Activated naive CD4-positive, alpha-beta T cell treated with anti-CD3 and anti-CD28 coated beads, Interleukin-2, amount 50 U/mL, for 72 hours (primary cell): ENCODE measurements at regions not wholly inside any gene's neighbourhood (a gene's known extent, or its start where the extent isn't known, plus 50 kb on each side); places are given as distances from the start of the nearest gene placed in this dataset.
A peak's percentile ranks its signal among the peaks of the same experiment; 100 is the strongest.
"Not testable (repeated sequence)": the region's sequence is repeated elsewhere in the genome, so short reads cannot be mapped to it uniquely, and the experiment has no call there.

Experiments
- ATAC-seq, 2 donors: fragments of 150-1000 bp; cut with Tn5 transposase; 2 replicates each; pipeline ENCODE4 v1.10.0; 2021; ENCODE audit warnings: mild to moderate bottlenecking in 2 of 2, moderate library complexity in 2 of 2
- DNase-seq, 2 donors: peaks; one replicate each; pipeline ENCODE4 v3.0.0; 2021 to 2022; ENCODE audit warnings: low spot score in 2 of 2
- H3K27ac Mint-ChIP-seq, 2 donors: one replicate each; pipeline ENCODE4 v1.8.0; 2022; ENCODE audit warnings: mild to moderate bottlenecking in 2 of 2, mixed read lengths in 2 of 2
- H3K36me3 Mint-ChIP-seq, 2 donors: one replicate each; pipeline ENCODE4 v1.8.0; 2022; ENCODE audit warnings: mixed read lengths in 2 of 2
- H3K9me3 Mint-ChIP-seq, 2 donors: one replicate each; pipeline ENCODE4 v1.8.0; 2022; ENCODE audit warnings: mixed read lengths in 2 of 2

- H3K9me3 Mint-ChIP-seq = peaks cover 8 to 13% of the 10 kb centered on the region in 2 donors
- H3K36me3 Mint-ChIP-seq = peaks cover 4 to 7% of the 10 kb centered on the region in 2 donors
- ATAC-seq (no peak), DNase-seq (no peak)
- H3K27ac Mint-ChIP-seq = no peak overlapping the region
These were observed 629.8 kb upstream of the ADARB2 start for GRCh38 chr10:2367083-2367482.

DNA sequence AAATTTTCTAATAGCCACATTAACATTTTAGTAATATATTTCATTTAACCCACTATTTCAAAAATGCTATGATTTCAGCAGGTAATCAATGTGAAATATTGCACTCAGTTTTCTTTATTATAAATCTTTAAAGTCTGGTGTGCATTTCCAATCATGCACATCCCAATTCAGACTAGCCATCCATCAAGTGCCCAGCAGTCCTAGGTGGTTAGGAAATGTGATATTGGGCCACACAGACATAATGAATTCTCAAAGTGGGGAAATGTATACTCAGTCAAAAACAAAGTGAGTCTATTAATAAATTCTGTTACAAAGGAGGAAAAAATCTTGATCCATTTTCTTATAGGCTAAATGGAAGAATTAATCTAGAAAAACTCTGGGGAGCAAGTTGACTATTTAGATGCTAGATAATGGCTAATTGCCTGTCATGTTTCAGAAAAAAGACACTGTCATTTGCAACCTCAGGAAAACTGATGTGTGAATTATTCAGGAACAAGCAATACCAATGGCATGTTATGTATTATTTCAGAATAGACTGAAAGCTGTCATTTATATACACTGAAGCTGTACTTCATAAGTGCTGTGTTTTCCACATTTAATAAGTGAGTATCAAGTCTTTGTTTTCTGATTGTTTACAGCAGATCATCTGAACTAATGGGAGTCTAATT, 629.1 kb upstream of the ADARB2 start:
- no peak overlapping the region for H3K27ac Mint-ChIP-seq
- DNase-seq (no peak), ATAC-seq (no peak)
- H3K36me3 Mint-ChIP-seq = peaks cover 4 to 7% of the 10 kb centered on the region in 2 donors
- H3K9me3 Mint-ChIP-seq = peaks cover 8 to 13% of the 10 kb centered on the region in 2 donors

GRCh38 chr10:2362331-2362730, 625.0 kb upstream of the ADARB2 start:
- H3K9me3 Mint-ChIP-seq = peaks cover 0 to 5% of the 10 kb centered on the region in 2 donors
- H3K27ac Mint-ChIP-seq = no peak overlapping the region
- no peak for ATAC-seq
- no peak for DNase-seq
- no peaks in the 10 kb centered on the region for H3K36me3 Mint-ChIP-seq

DNA sequence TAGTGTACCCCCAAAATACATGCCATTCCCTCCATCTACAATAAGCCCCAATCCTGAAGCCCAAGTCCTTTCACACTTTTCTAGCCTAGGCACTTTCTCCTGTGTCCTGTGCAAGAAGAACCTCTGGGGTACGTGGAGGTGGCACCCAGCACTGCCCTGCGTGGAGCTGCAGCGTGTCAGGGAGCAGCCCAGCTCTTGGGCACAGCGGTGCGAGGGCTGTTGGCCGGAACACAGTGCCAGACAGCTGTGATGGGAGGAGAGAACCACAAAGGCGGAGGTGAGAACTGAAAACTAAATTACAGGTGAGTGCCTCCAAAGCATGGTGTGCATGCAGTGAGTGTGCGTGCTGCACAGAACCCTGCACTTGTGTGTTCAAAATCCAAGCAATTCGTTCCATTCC, 621.3 kb upstream of the ADARB2 start:
- Mint-ChIP-seq H3K36me3 (no peaks in the 10 kb centered on the region), H3K27ac (no peak overlapping the region), H3K9me3 (peaks cover 0 to 5% of the 10 kb centered on the region in 2 donors)
- DNase-seq (no peak), ATAC-seq (no peak)

DNA sequence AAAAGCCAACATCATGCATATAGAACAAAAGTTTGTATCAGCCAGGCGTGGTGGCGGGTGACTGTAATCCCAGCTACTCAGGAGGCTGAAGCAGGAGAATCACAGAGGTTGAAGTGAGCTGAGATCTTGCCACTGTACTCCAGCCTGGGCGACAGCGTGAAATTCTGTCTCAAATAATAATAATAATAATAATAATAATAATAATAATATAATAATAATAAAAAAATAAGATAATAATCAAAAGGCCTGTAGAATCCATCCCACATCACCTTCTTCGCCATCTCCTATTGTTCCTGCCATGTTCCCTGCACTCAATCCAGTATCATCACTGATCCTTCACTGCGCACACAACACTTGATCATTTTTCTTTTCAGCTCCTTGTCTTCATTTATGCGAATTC, 619.3 kb upstream of the ADARB2 start:
- ATAC-seq (no peak), DNase-seq (no peak)
- H3K27ac Mint-ChIP-seq = no peak overlapping the region
- H3K36me3 Mint-ChIP-seq = no peaks in the 10 kb centered on the region
- peaks cover 0 to 5% of the 10 kb centered on the region in 2 donors for H3K9me3 Mint-ChIP-seq

DNA sequence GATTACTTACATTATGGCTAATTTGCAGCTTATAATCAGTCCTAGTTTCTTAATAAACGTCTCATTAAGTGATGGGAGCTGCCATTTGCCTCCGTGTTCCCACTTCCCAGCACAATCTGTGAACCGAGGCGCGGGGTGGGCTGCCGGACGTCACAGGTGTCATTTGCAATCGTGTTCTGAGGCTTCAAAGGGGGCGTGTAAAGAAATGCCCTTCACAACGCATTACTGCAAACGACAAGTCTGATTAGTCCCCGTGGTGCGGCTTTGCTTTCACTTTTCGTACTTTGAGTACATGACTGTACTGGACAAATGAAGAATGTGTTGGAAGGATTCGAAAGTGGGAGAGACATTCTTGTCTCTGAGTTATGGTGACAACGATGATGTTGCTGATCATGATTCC, 614.2 kb upstream of the ADARB2 start:
- Mint-ChIP-seq H3K36me3 (no peaks in the 10 kb centered on the region), H3K27ac (no peak overlapping the region), H3K9me3 (no peaks in the 10 kb centered on the region)
- ATAC-seq = no peak
- no peak for DNase-seq

DNA sequence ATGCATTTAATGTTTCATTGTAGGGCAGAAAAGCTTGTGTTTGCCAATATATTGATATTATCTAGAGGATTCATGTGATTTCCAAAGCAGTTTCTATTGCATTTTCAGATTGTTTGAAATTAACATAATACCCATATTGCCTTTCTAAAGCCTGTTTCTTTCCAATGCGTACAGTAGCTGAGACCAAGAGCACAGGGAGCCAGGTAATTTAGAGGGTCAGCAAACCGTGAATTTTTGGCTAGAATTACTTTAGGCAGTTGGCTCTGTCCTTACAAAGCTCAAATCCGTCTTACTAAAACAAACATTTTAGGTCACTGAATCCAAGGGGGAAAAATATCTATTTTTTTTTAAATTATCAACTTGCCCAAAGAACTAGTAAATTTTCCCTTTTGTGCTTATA, 604.9 kb upstream of the ADARB2 start:
- DNase-seq (no peak), ATAC-seq (no peak)
- peaks cover 0 to 3% of the 10 kb centered on the region in 2 donors for H3K9me3 Mint-ChIP-seq
- H3K27ac Mint-ChIP-seq = no peak overlapping the region
- no peaks in the 10 kb centered on the region for H3K36me3 Mint-ChIP-seq

GRCh38 chr10:2340831-2341647, 603.7 kb upstream of the ADARB2 start:
- Mint-ChIP-seq H3K36me3 (no peaks in the 10 kb centered on the region), H3K9me3 (peaks cover 0 to 3% of the 10 kb centered on the region in 2 donors), H3K27ac (no peak overlapping the region)
- no peak for DNase-seq
- no peak for ATAC-seq

DNA sequence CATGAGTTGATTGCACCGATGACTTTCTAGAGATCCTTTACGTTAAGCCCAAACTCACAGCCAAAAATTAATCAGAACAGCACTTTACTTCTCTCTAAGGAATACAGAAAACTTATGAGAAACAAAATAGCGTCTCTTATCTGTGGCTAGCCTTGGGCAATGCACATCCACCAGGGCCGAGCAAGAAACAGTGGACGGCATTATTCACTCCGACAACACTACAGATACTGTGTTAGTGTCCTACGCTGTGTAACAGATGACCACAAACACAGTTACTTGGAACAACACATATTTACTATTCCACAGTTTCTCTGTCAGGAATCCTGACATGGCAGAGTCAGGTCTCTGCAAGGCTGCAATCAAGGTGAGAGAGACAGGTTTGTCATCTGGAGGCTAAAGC, 598.3 kb upstream of the ADARB2 start:
- DNase-seq = no peak
- no peak for ATAC-seq

DNA sequence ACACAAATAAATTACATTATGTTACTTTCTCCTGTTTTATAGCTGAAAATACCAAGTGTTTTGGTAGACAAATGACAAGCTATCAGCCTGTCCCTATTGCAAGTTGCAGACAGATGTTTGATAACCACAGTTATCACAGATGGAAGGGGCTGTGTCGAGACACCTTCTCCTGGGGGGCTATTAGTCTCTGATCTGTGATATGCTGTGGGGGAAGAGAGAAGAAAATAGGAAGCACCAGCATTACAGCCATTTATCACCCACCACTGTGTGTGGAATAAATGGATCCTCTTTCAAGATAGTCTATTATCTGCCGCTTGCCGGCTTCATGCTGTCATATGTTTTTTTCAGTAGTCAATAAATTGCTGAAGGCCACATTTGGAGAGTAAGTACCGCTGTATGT, 597.2 kb upstream of the ADARB2 start:
- Mint-ChIP-seq H3K27ac (no peak overlapping the region), H3K36me3 (no peaks in the 10 kb centered on the region), H3K9me3 (no peaks in the 10 kb centered on the region)
- no peak for ATAC-seq
- DNase-seq = no peak

More for the DNA sequence above, 598.3 kb upstream of the ADARB2 start:
- no peaks in the 10 kb centered on the region for H3K9me3 Mint-ChIP-seq
- no peak overlapping the region for H3K27ac Mint-ChIP-seq
- no peaks in the 10 kb centered on the region for H3K36me3 Mint-ChIP-seq

DNA sequence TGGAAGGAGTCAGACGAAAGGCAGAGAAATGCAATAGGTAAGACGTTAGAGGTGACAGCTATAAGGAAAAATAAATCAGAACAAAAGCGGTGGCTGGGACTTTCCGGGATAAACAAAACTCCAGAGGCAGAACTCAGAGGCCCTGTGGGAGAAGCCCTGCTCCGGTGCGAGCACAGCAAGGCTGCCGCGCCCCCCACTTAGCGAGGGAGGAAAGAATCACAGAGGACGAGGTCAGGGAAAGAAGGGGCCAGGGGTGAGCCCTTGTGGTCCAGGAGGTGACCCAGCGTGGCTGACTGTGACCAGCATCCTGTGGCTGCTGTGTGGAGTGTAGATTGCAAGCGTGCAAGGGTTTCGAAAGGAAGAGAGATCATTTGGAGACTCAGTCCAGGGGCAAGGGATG, 591.8 kb upstream of the ADARB2 start:
- Mint-ChIP-seq H3K36me3 (no peaks in the 10 kb centered on the region), H3K9me3 (no peaks in the 10 kb centered on the region), H3K27ac (peak overlapping the region in 1 of 2 donors; percentile 33)
- no peak for ATAC-seq
- no peak for DNase-seq

DNA sequence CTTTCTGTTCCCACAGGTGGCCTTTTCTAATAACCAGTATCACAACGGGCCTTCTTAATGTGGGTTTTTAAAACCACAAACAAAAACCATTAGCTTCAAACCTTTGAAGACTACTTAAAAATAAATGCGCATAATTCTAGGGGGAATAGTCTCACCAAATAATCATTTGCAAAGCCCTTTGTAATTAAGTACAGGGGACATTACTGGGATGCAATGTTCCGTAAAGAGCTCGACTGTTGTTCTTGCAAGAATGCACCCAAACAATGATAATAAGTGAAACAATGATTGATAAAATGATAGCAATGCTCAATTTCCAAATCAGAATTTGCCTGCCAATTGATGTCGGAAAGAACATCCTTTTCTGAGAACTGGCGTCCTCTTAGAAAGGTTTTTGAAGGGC, 589.1 kb upstream of the ADARB2 start:
- Mint-ChIP-seq H3K27ac (no peak overlapping the region), H3K36me3 (no peaks in the 10 kb centered on the region), H3K9me3 (no peaks in the 10 kb centered on the region)
- ATAC-seq = no peak
- DNase-seq = no peak

GRCh38 chr10:2315045-2315485, 577.7 kb upstream of the ADARB2 start:
- not testable (repeated sequence) for H3K9me3 Mint-ChIP-seq, H3K36me3 Mint-ChIP-seq, ATAC-seq

DNA sequence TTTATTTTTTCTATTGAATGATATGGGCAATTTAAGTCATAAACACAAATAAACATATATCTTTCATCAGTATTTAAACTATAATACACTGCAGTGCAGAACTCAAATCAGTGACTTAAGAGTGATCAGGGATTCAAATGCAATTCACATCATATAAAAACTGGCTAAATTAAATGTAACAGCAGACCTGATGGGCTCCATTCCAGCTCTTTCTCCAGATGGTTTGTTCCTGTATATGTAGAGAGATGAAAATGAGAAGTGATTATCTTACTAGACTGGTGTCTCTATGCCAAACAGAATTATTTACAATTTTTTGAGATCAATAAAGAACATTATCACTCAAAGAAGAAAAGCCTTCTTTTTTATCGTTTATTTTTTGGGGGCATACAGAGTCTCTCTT, 568.8 kb upstream of the ADARB2 start:
- Mint-ChIP-seq H3K36me3 (no peaks in the 10 kb centered on the region), H3K9me3 (peaks cover 0 to 7% of the 10 kb centered on the region in 2 donors), H3K27ac (no peak overlapping the region)
- ATAC-seq = no peak
- DNase-seq = no peak

More at GRCh38 chr10:2315045-2315485, 577.7 kb upstream of the ADARB2 start:
- not testable (repeated sequence) for DNase-seq, H3K27ac Mint-ChIP-seq

DNA sequence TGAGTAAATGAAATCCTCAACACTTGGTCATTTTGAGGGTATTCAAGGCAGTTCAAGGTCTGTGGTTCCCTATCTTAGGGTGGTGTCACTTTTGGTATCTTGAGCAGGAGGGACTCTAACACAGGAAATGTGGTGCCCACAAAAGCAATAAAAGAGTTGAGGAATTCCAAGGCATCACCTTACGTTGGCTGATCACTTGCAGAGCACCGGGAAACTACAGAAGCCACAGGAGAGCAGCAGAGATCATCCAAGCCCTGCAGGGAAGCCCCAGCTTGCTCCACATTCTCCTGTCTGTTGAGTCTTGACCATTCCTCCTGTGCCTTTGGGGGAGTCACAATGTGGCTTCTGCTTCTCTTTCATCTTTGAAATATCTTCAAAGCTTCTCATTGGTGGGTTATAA, 565.8 kb upstream of the ADARB2 start:
- H3K27ac Mint-ChIP-seq = no peak overlapping the region
- ATAC-seq = no peak

GRCh38 chr10:2301227-2301626, 563.9 kb upstream of the ADARB2 start:
- H3K9me3 Mint-ChIP-seq = peaks cover 0 to 7% of the 10 kb centered on the region in 2 donors
- DNase-seq (no peak), ATAC-seq (no peak)
- H3K27ac Mint-ChIP-seq = no peak overlapping the region
- no peaks in the 10 kb centered on the region for H3K36me3 Mint-ChIP-seq

More for the DNA sequence above, 565.8 kb upstream of the ADARB2 start:
- DNase-seq = no peak
- H3K9me3 Mint-ChIP-seq = peaks cover 0 to 7% of the 10 kb centered on the region in 2 donors
- no peaks in the 10 kb centered on the region for H3K36me3 Mint-ChIP-seq

- no peak for ATAC-seq
- no peak for DNase-seq
- Mint-ChIP-seq H3K27ac (no peak overlapping the region), H3K9me3 (peaks cover 0 to 7% of the 10 kb centered on the region in 2 donors), H3K36me3 (no peaks in the 10 kb centered on the region)
These were observed 562.9 kb upstream of the ADARB2 start for GRCh38 chr10:2300231-2300630.
